ENCODE measurements at regions not wholly inside any gene's neighbourhood (a gene's known extent, or its start where the extent isn't known, plus 50 kb on each side); places are given as distances from the start of the nearest gene placed in this dataset.

DNA sequence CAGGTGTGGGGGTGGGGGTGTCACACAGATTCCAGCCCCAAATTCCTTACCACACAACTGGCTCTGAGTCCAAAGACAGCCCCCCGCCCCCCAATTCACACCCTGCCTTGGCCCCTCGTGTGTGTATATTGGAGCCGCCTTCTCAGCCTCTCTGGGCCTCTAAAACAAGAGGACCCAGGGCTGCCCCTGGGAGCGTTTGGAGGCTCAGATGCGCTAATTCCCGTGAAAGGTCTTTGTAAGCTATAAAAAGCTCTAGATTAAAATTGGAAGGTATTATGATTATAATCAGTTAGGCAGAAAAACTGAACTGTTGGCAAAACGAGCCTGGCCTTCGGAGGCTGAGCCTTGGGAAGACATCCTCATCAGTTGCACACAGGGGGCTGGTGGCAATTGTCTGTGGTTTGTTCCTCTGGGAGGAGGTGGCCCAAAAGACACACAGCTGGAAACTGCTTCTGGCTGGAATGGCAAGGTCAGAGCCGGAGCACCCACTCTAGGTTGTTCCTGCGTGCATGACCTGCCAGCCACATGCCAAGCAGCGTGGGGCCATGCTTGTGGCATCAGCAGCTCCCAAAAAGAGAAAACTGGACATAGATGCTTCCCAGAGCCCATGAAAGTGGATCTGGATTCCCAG is 118.5 kb downstream of the PHETA1 start:
- TF ChIP-seq SP1 (IDR thresholded peaks at IDR 0.05) (no peak), ARNT (IDR thresholded peaks at IDR 0.05) (no peak), SUZ12 (IDR thresholded peaks at IDR 0.05) (no peak), FOXM1 (IDR thresholded peaks at IDR 0.05; ENCODE audit: borderline replicate concordance) (no peak), HDGF (IDR thresholded peaks at IDR 0.05; ENCODE audit: borderline replicate concordance) (no peak), ZNF384 (IDR thresholded peaks at IDR 0.05) (no peak), NFRKB (IDR thresholded peaks at IDR 0.05) (no peak), ELF4 (IDR thresholded peaks at IDR 0.05) (no peak)
